Peyer's patch (tissue), 4 donors: ENCODE measurements at regions not wholly inside any gene's neighbourhood (a gene's known extent, or its start where the extent isn't known, plus 50 kb on each side); places are given as distances from the start of the nearest gene placed in this dataset.

ENCODE experiments used
- DNase-seq, 3 donors: peaks; one replicate each; pipeline ENCODE4 v3.0.0-alpha.2; 2017 to 2019
- H3K27ac ChIP-seq, 4 donors: fragments of 200-600 bp; sonication (generic); one replicate each; pipeline ENCODE4 v1.5.1; 2016 to 2019
- H3K27me3 ChIP-seq, 2 donors: fragments of 200-600 bp; sonication (generic); one replicate each; pipeline ENCODE4 v1.5.1; 2019
- H3K36me3 ChIP-seq, 3 donors: fragments of 200-600 bp; sonication (generic); one replicate each; pipeline ENCODE4 v1.5.1; 2016 to 2019
- H3K4me1 ChIP-seq, 4 donors: fragments of 200-600 bp; sonication (generic); one replicate each; pipeline ENCODE4 v1.5.1; 2016 to 2019
- H3K4me3 ChIP-seq, 4 donors: fragments of 200-600 bp; sonication (generic); 1 replicate in 3 of 4; 2 replicates in 1 of 4; pipeline ENCODE4 v1.5.1; 2016 to 2019; ENCODE audit warnings: mild to moderate bottlenecking in 1 of 4
- H3K9me3 ChIP-seq, 4 donors: fragments of 200-600 bp; sonication (generic); one replicate each; pipeline ENCODE4 v1.5.1; 2016 to 2019; ENCODE audit warnings: mild to moderate bottlenecking in 1 of 4
- POLR2A ChIP-seq, 2 donors: fragments of 450-650 bp; IDR thresholded peaks; one replicate each; pipeline ENCODE4 v1.5.1; 2017; ENCODE audit warnings: antibody characterized with exemption in 2 of 2, mild to moderate bottlenecking in 2 of 2, moderate library complexity in 2 of 2
- TF ChIP-seq, protein P1 (sequence below), 6 experiments: fragments of 450-650 bp in 4 of 6; fragments of 200-600 bp in 2 of 6; sonication (generic) in 1 of 6; IDR thresholded peaks; one replicate each; pipeline ENCODE4 v1.5.1; 2017 to 2019; ENCODE audit warnings: antibody characterized with exemption in 6 of 6, mild to moderate bottlenecking in 3 of 6, moderate library complexity in 1 of 6

DNA sequence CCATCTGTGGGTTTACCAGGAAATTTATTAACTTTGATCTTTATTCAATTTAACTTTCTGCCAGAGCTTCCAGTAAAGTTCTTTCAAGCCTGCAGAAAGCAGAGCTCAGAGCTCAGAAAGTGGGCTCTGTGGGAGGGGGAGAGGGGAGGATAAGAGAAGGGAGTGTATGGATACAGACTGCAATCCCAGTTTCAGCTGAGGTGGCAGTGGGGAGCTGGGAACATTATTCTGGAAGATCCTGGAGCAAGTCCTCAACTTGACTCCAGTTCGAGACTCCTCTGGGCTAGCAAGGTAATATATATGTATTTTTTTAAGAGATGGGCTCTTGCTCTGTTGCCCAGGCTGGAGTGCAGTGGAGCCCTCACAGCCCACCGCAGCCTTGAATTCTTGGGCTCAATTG, 108.9 kb upstream of the NABP1 start:
- TF ChIP-seq, protein P1, sequence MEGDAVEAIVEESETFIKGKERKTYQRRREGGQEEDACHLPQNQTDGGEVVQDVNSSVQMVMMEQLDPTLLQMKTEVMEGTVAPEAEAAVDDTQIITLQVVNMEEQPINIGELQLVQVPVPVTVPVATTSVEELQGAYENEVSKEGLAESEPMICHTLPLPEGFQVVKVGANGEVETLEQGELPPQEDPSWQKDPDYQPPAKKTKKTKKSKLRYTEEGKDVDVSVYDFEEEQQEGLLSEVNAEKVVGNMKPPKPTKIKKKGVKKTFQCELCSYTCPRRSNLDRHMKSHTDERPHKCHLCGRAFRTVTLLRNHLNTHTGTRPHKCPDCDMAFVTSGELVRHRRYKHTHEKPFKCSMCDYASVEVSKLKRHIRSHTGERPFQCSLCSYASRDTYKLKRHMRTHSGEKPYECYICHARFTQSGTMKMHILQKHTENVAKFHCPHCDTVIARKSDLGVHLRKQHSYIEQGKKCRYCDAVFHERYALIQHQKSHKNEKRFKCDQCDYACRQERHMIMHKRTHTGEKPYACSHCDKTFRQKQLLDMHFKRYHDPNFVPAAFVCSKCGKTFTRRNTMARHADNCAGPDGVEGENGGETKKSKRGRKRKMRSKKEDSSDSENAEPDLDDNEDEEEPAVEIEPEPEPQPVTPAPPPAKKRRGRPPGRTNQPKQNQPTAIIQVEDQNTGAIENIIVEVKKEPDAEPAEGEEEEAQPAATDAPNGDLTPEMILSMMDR (IDR thresholded peaks at IDR 0.05) = no peak
- Histone ChIP-seq H3K4me1 (peaks cover 0 to 41% (median 0%) of the 10 kb centered on the region in 4 donors), H3K27me3 (no peaks in the 10 kb centered on the region), H3K4me3 (no peak overlapping the region), H3K36me3 (no peaks in the 10 kb centered on the region), H3K9me3 (no peaks in the 10 kb centered on the region), H3K27ac (no peak overlapping the region)
- DNase-seq = no peak

DNA sequence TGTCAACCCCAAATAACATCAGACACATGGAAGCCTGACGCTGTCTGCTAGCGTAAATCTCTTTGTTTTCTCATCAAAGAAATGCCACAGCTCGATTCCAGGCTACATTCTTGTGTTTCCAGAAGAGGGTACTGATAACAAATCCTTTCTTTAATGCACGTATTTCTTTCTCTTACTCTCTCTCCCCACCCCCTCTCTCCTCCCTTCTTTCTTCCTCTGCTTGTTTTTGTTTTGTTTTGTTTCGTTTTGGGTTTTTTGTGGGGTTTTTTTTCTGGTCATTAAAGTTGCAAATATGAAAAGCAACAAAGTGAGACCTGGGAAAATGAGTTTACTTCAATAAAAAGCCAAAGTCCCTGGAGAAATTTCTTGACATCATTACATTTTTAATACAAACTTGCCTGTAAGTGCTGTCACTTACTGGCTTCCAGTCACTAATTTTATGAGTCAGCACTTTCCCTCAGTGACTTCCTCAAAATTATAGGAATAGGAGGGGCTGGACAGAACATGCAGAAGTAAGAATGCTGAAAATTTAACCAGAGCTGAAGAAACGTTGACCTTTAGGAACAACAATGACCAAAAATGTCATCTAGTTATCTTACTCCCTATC, 106.7 kb upstream of the NABP1 start:
- Histone ChIP-seq H3K27ac (no peak overlapping the region), H3K4me3 (peak overlapping the region in 1 of 4 donors; percentile 18), H3K27me3 (no peaks in the 10 kb centered on the region), H3K36me3 (no peaks in the 10 kb centered on the region), H3K9me3 (no peaks in the 10 kb centered on the region), H3K4me1 (peaks cover 0 to 31% (median 0%) of the 10 kb centered on the region in 4 donors)
- no peak for DNase-seq
- no peak for TF ChIP-seq POLR2A (IDR thresholded peaks at IDR 0.05)
- TF ChIP-seq, protein P1 (IDR thresholded peaks at IDR 0.05) = peak in 3 of 6 experiments; percentile 33 to 39 (median 37)

DNA sequence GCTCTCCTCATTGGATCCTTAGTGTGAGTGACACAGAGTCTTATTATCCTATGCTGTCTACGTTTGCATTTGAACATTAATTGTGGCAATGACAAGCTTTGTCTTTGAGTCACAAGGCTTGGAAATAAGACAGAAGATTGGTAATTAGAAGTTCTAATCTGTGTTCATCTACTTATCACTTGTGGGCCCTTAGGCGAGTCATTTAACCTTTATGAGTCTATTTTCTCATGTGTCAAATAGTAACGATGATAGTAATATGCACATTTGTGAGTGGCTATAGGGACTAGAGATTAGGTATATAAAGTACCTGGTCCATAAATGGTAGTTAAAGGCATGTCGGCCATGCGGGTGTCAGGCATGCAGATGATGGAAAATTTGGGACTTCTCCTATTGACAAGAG, 105.6 kb upstream of the NABP1 start:
- TF ChIP-seq, protein P1 (IDR thresholded peaks at IDR 0.05) = no peak
- no peak for TF ChIP-seq POLR2A (IDR thresholded peaks at IDR 0.05)
- no peak for DNase-seq
- Histone ChIP-seq H3K36me3 (no peaks in the 10 kb centered on the region), H3K4me1 (peaks cover 0 to 21% (median 0%) of the 10 kb centered on the region in 4 donors), H3K27me3 (no peaks in the 10 kb centered on the region), H3K27ac (no peak overlapping the region), H3K9me3 (no peaks in the 10 kb centered on the region), H3K4me3 (no peak overlapping the region)

DNA sequence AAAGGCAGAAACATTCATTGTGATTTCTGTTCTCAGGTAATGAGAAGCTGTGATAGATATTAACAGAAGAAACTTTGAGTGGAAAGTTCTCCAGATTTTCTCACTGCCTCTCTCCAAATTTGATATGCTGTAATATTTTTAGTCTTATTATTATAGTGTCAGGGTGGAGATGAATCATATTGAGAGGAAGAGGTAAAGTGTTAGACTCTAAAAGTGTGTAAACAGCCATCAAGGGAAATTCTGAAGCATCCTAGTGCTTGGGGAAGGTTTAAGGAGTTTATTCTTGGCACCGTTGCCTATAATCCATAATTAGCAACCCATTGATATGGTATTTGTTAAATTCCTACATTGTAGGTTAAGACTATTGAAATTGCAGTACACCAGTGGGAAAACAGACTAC, 104.7 kb upstream of the NABP1 start:
- DNase-seq = no peak
- no peaks in the 10 kb centered on the region for H3K27me3 ChIP-seq
- TF ChIP-seq, protein P1 (IDR thresholded peaks at IDR 0.05) = no peak
- no peak for TF ChIP-seq POLR2A (IDR thresholded peaks at IDR 0.05)
- H3K4me3 ChIP-seq = no peak overlapping the region
- H3K9me3 ChIP-seq = no peaks in the 10 kb centered on the region
- H3K36me3 ChIP-seq = no peaks in the 10 kb centered on the region
- H3K4me1 ChIP-seq = peaks cover 0 to 15% (median 0%) of the 10 kb centered on the region in 4 donors
- no peak overlapping the region for H3K27ac ChIP-seq

DNA sequence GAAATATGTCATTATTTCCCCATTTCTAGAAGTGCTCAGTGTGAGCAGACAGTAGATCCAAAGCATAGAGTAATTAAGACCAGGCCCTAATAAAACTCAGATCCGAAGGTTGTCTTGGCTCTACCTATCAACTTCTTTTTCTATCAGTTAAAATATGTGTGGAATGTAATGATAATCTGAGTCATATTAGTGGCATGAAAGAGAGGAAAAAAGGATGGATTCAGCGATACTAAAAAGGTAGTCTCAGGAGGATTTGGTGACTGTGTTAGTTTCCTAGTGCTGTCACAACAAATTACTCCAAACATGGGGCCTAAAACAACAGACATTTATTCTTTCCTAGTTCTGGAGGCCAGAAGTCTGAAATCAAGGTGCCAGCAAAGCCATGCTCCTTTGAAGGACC, 103.7 kb upstream of the NABP1 start:
- Histone ChIP-seq H3K9me3 (no peaks in the 10 kb centered on the region), H3K27ac (no peak overlapping the region), H3K36me3 (no peaks in the 10 kb centered on the region), H3K4me3 (no peak overlapping the region), H3K4me1 (peaks cover 0 to 15% (median 0%) of the 10 kb centered on the region in 4 donors), H3K27me3 (no peaks in the 10 kb centered on the region)
- no peak for DNase-seq
- TF ChIP-seq, protein P1 (IDR thresholded peaks at IDR 0.05) = no peak
- TF ChIP-seq POLR2A (IDR thresholded peaks at IDR 0.05) = no peak

DNA sequence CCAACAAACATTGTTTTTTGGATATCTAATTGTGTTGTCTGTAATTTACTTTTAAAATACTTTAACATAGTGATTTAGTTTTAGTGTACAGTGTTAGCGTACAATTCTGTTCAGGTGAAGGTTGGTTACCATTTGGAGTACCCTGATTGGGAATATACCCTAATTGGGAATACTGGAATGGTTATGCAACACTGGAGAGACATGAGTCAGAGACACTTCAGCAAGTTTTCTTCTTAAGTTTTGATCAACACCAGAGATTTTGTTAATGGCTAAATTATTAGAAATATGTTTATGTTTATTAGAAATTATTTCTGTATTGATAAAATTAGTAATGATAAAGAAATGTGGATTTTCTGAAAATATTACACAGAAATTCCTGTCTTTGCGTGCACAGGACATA, 100.3 kb upstream of the NABP1 start:
- Histone ChIP-seq H3K4me1 (no peaks in the 10 kb centered on the region), H3K9me3 (no peaks in the 10 kb centered on the region), H3K27me3 (no peaks in the 10 kb centered on the region), H3K27ac (no peak overlapping the region), H3K36me3 (no peaks in the 10 kb centered on the region), H3K4me3 (no peak overlapping the region)
- TF ChIP-seq POLR2A (IDR thresholded peaks at IDR 0.05) = no peak
- DNase-seq = no peak
